HepG2 (cell line): ENCODE measurements at regions not wholly inside any gene's neighbourhood (a gene's known extent, or its start where the extent isn't known, plus 50 kb on each side); places are given as distances from the start of the nearest gene placed in this dataset.

Experiments used
- CHD4 ChIP-seq: fragments of 200-600 bp; sonication (generic); IDR thresholded peaks from 2 replicates; pipeline ENCODE4 v1.7.0; 2017; ENCODE audit warnings: mild to moderate bottlenecking, low read length, borderline replicate concordance
- CTCF ChIP-seq: sonication (generic); formaldehyde crosslinking; IDR thresholded peaks from 2 replicates; pipeline ENCODE4 v1.5.0; 2020; ENCODE audit warnings: mild to moderate bottlenecking, missing genetic modification reagents, moderate library complexity
- HMGXB3 ChIP-seq: sonication (generic); formaldehyde crosslinking; IDR thresholded peaks from 2 replicates; pipeline ENCODE4 v1.4.0; 2020; ENCODE audit warnings: missing genetic modification reagents, borderline replicate concordance
- NPAS2 ChIP-seq: sonication (generic); formaldehyde crosslinking; IDR thresholded peaks from 2 replicates; pipeline ENCODE4 v1.8.0; 2022; ENCODE audit warnings: mild to moderate bottlenecking, missing genetic modification reagents, borderline replicate concordance
- POGZ ChIP-seq: sonication (generic); formaldehyde crosslinking; IDR thresholded peaks from 2 replicates; pipeline ENCODE4 v1.4.0; 2020; ENCODE audit warnings: mild to moderate bottlenecking, missing genetic modification reagents
- RBAK ChIP-seq: sonication (generic); formaldehyde crosslinking; IDR thresholded peaks from 2 replicates; pipeline ENCODE4 v1.5.1; 2020; ENCODE audit warnings: mild to moderate bottlenecking, missing genetic modification reagents
- RFX5 ChIP-seq: IDR thresholded peaks from 2 replicates; pipeline ENCODE4 v1.6.1; 2011; ENCODE audit warnings: low read depth, low read length, improper control_type of control experiment
- ZBTB40 ChIP-seq, 2 experiments: fragments of 450-650 bp in 1 of 2; sonication (generic) in 1 of 2; formaldehyde crosslinking in 1 of 2; IDR thresholded peaks; 2 replicates each; pipeline versions ENCODE4 v1.6.1 to v1.8.0; 2016 to 2022; ENCODE audit warnings: antibody characterized with exemption in 1 of 2, mild to moderate bottlenecking in 1 of 2, missing genetic modification reagents in 1 of 2
- ZNF274 ChIP-seq: sonication (generic); formaldehyde crosslinking; IDR thresholded peaks from 2 replicates; pipeline ENCODE4 v1.5.1; 2020; ENCODE audit warnings: mild to moderate bottlenecking, missing genetic modification reagents

- TF ChIP-seq ZNF274 (CRISPR knock-in tag) = no peak
- TF ChIP-seq HMGXB3 (CRISPR knock-in tag) = no peak
- no peak for TF ChIP-seq RBAK
- no peak for TF ChIP-seq CTCF (CRISPR knock-in tag)
- no peak for TF ChIP-seq NPAS2 (CRISPR knock-in tag)
- TF ChIP-seq RFX5 = no peak
- no peak for TF ChIP-seq POGZ (CRISPR knock-in tag)
- TF ChIP-seq CHD4 = no peak
- TF ChIP-seq ZBTB40 (IDR thresholded peaks at IDR 0.05) = no peak
- TF ChIP-seq ZBTB40 (CRISPR knock-in tag; IDR thresholded peaks at IDR 0.05) = no peak
These were observed 552.0 kb downstream of the RFC3 start for GRCh38 chr13:34369931-34370330.
